ENCODE measurements at regions not wholly inside any gene's neighbourhood (a gene's known extent, or its start where the extent isn't known, plus 50 kb on each side); places are given as distances from the start of the nearest gene placed in this dataset.
A peak's percentile ranks its signal among the peaks of the same experiment; 100 is the strongest.

DNA sequence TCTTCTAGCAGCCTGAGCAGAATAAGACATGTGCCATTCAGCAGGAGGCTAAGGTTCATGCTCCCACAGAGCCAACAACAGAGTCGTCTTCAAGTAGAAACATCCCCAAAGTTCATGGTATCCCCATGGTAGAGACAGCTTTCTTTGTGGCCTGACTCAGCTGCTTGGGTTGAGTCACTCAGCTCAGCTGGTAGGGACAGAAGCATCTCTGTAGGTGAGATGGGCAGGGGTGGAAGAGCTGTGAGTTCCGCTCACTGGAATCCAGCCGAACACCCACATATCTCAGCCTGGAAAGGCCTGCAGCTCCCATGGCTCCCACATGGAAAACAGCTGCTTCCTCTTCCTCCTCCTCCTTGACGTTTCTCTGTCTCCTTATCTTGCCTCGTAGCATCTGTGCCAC lies 792.7 kb downstream of the RNF144A start:
- DNase-seq (ENCODE audit: low read depth, low spot score) = no peak

DNA sequence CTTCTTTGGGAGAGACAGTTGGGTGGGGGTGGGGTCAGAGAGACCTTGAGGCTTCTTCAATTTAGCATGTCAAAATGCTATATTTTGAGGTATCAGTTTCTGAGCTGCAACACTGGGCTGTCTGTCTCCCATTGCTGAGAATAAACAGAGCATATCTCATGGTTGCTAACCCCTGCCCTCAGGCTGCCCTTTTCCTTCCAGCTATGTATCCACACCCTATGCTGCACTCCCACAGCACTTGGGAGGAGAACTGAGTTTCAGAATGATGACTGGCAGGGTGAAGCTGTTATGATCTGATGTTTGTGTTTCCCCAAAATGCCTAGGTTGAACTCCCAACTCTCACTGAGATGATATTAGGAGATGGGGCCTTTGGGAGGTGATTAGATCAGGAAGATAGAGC lies 794.0 kb downstream of the RNF144A start:
- DNase-seq (ENCODE audit: low read depth, low spot score) = no peak

DNA sequence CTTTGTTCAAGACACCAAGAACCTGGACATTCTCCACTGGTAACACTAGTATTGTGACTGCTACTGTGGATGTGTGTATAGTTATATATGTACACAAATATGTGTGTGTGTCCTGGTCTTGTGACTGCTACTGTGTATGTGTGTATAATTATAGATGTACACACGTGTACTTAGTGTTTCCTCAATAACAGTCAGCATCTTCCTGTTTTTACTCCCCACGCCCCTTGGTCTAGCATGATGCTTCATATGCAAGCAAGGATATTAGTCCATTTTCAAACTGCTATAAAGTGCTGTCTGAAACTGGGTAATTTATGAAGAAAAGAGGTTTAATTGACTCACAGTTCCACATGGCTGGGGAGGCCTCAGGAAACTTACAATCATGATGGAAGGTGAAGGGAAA lies 802.7 kb downstream of the RNF144A start:
- no peak for DNase-seq (ENCODE audit: low read depth, low spot score)

DNA sequence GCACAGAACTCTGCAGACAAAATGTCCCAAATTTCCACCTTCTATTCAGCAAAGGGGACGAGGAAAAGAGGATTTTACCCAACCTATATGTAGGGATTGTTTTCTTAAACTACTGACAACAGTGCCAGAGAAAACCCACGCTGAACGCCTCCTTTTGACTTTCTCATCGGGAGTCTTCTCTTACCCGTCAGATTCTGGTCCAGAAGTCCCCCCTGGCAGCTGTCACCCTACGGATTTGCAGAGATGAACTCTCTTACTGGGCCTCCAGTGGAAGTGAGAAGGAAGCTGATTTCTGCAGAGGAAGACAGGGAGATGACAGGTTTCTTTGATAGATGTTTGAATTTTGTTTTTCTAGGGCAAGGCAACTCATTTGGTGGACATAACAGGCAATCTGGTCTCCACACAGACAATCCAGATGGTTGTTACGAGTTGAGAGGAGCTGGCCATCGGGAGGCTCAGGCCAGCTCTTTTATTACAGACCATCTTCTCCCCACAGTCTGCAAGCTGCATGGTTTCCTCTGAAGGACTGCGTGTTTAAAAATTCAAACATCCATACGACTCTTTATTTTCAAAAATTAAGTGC lies 804.3 kb downstream of the RNF144A start:
- DNase-seq (ENCODE audit: low read depth, low spot score) = no peak

DNA sequence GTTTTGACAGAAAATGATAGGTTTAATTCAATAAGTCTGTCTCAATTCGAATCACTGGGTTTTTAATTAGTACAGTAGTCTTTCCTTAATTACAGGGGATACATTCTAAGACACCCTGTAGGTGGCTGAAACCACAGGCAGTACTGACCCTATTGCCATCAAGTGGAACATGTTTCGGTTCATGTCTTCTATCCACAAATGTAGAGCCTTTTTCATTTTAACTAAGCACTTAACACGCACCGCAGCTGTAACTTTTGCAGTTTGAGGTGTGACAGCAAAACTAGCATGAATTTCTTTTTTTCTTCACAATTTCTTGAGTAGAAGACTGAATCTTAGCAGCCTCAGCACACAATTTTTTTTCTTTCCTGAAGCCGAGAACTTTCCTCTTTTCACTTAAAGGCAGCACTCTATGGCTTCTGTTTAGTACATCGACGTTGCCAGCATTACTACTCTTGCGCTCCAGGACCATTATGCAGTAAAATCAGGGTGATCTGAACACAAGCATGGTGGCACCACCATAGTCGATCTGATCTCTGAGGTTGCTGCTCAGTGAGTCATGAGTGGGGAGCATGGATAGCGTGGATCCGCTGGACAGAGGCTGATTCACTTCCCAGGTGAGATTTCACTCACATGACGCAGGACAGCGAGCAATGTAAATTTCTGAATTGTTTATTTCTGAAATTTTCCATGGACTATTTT lies 805.1 kb downstream of the RNF144A start:
- DNase-seq (ENCODE audit: low read depth, low spot score) = no peak

GRCh38 chr2:7724336-7724735 lies 807.1 kb downstream of the RNF144A start:
- DNase-seq (ENCODE audit: low read depth, low spot score) = no peak

- no peak for DNase-seq (ENCODE audit: low read depth, low spot score)
Observed at GRCh38 chr2:7725171-7725849, 808.1 kb downstream of the RNF144A start.

DNA sequence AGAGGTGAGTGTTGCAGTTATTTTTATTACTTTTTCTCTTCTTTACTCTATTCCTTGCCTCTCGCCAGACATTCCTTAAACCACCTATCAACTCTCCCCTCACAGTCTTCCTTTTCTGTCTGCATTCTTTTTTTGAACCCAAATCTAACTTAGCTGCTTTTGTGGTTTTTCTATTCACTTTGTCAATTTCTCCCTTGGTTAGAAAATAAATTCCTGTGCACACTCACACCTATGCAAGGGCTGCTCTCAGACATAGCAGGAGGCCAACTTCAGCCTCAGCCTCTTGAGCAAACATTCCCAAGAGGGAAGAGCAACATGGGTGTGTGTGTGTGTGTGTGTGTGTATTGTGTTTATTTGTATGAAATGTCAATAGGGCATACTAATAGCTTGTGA lies 808.6 kb downstream of the RNF144A start:
- no peak for DNase-seq (ENCODE audit: low read depth, low spot score)

DNA sequence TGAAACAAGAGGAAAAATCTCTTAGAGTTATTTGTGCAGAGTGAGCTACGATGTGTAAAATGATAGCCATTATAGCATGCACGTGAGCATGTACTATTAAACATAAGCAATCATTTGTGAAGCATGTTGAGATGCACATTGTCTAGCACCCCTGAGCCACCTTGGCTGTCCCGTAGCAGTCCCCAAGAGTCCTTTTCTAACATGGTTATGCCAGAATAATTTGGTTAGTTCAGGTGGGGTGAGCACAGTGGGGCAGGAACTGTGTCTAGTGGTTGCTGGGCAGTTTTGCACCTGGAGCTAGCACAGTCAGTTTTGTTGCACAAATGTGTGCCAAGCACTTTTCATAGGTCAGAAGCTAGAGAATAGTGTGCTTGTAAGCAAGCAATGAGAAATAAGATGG lies 809.8 kb downstream of the RNF144A start:
- no peak for DNase-seq (ENCODE audit: low read depth, low spot score)

GRCh38 chr2:7728388-7728787 lies 811.2 kb downstream of the RNF144A start:
- no peak for DNase-seq (ENCODE audit: low read depth, low spot score)

GRCh38 chr2:7730449-7730848 lies 813.2 kb downstream of the RNF144A start:
- DNase-seq (ENCODE audit: low read depth, low spot score) = no peak

GRCh38 chr2:7730990-7731389 lies 813.8 kb downstream of the RNF144A start:
- no peak for DNase-seq (ENCODE audit: low read depth, low spot score)

DNA sequence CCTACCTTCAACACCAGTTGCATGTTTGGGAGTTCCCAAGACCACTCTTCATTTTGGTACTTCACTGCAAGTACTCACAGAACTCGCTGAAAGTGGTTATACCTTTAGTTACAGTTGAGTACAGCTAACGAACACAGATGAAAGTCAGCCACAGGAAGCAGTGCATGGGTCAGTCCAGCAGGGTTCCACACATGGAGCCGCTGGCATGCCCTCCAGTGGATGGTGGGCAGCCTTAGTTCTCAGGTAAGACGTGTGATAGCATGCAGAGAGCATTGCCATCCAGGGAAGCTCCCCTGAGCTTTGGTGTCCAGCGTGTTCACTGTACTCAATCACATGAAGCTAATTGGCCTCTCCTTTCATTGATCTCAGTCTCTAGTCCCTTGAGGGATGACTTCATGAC lies 815.3 kb downstream of the RNF144A start:
- DNase-seq (ENCODE audit: low read depth, low spot score) = no peak

GRCh38 chr2:7736646-7737305 lies 819.6 kb downstream of the RNF144A start:
- no peak for DNase-seq (ENCODE audit: low read depth, low spot score)

GRCh38 chr2:7738596-7738995 lies 821.4 kb downstream of the RNF144A start:
- no peak for DNase-seq (ENCODE audit: low read depth, low spot score)

DNA sequence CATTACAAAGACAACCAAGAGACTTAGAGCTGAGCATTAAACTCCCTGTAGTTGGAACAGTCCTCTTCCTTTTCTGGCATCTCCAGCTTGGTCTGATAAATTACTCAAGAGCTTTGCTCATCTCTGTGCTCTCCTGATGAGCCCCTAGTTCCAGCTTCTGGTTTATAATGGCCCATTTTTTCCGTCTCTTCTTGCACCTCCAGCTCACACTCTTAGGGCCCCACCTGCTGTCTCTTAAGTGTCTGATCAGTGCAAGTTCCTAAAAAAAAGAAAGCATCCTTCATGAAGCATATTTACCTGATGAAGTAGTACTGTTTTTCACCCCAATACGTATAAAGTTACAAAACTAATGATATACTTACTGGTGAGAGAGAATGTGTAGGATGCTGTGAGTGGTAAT lies 822.9 kb downstream of the RNF144A start:
- no peak for DNase-seq (ENCODE audit: low read depth, low spot score)

DNA sequence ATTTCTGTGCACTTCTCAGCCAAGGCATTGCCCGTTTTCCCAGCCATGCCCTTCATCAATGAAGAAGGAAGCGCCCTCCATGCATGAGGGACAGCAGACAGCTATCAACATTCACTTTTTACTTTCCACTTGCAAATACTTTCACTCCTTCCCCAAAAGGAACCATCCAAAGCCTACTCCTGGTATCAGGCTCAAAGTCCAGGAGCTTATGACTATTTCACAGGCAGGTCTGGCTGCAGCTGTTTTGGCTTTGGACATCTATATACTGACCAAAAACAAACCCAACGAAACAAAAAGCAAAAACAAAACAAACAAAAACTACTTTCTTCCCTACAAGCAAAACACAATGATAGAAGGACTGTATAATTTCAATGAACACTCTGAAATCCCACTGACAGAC lies 825.1 kb downstream of the RNF144A start:
- DNase-seq (ENCODE audit: low read depth, low spot score) = no peak

DNA sequence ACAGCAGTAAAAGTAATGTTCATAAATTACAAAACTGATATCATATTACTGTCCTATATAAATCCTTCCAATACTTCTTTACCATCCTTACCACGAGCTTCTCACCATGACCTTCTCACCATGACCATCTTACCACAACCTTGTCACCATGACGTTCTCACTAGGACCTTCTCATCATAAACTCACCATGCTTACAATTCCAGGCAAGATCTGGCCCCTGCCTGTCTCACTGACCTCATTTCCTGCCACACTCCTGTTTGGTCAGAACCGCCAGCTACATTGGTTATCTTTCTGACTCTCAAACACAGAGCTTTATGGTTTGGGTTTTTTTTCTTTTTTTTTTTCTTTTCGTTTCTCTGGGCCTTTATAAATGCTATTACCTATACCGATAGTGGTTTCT lies 827.6 kb downstream of the RNF144A start:
- no peak for DNase-seq (ENCODE audit: low read depth, low spot score)

DNA sequence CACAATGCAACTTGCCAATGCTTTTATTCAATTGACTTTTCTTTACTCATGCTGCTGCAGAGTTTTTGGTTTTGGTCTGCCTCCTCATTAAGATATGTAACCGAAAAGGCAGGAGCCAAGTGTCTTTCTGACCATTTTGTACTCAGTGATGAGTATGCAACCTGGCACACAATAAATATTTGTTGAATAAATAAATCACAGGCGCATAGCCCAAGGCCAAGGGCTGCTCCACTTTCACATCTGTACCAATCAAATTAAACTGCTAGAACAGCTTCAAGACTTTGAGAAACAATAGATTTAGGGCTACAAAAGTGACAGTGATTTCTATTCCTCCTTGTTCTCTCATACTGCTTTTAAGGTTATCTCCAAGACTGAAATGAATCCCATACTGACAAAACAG lies 828.2 kb downstream of the RNF144A start:
- DNase-seq (ENCODE audit: low read depth, low spot score) = no peak

- DNase-seq (ENCODE audit: low read depth, low spot score) = peak; percentile 7
Observed at GRCh38 chr2:7748717-7749415, 831.7 kb downstream of the RNF144A start.

- DNase-seq (ENCODE audit: low read depth, low spot score) = no peak
Observed at GRCh38 chr2:7749895-7750559, 832.8 kb downstream of the RNF144A start.

DNA sequence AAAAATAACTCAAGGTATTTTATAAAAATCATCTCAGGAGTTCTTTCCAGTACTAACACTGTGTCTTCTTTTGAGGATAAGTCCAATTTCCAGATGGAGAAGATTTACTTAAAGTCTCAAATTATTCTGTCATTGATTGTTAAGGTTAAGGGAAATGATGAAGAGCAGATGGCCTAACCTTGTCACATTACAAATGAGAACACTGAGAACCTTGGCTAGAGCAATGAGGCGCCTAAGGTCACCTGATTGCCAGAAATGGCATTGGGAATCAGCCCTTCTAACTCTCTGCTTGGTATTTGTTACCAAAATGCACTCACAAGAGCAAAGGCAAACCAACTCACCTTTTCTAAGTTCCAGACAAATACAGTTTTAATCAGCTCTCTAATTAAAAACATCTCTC lies 835.1 kb downstream of the RNF144A start:
- no peak for DNase-seq (ENCODE audit: low read depth, low spot score)

All from ELF-1 (cell line).